ENCODE measurements at regions not wholly inside any gene's neighbourhood (a gene's known extent, or its start where the extent isn't known, plus 50 kb on each side); places are given as distances from the start of the nearest gene placed in this dataset.

DNA sequence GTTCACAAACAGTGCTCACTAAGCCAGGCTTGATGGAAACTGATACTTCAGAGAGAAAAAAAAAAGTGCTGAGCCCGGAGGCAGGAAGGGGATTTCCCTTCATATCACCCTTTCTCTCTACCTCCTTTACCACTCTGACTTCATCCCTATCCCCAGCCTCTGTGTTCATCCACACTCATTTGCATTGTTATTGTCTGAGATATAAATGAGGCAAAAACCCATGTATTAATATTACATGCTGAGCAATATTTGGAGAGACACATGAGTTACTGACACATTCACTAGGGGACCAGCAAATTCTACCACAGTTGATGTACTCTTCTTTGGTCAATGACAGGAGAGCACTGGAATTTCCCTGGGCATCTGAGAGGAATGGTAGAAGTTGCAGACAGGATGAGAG, 175.8 kb downstream of the TNFSF18 start:
- intact Hi-C loops (cut with DNase I; ENCODE audit: low total_unique reads), result no loop called here

DNA sequence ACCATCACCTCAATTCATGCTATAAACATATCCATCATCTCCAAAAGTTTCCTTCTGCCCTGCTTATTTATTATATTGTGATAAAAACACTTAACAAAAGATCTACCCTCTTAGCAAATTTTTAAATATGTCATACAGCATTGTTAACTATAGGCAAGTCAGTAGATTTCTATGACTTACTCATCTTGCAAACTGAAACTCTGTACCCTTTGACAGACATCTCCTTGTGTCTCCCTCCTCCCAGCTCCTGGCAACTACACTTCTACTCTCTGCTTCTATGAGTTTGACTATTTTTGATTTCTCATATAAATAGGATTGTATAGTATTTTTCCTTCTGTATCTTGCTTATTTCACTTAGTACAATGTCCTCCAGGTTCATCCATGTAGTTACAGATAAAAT, 174.8 kb downstream of the TNFSF18 start:
- intact Hi-C loops (cut with DNase I; ENCODE audit: low total_unique reads), result no loop called here
- Histone ChIP-seq H3K4me3 (no peak overlapping the region), H3K27ac (no peak overlapping the region), H3K27me3 (no peaks in the 10 kb centered on the region), H3K36me3 (ENCODE audit: low read depth, missing control alignments) (no peaks in the 10 kb centered on the region), H3K4me1 (no peaks in the 10 kb centered on the region), H3K9me3 (no peaks in the 10 kb centered on the region)
- no peak for TF ChIP-seq POLR2A (IDR thresholded peaks at IDR 0.05)
- no peak for TF ChIP-seq CTCF (IDR thresholded peaks at IDR 0.05)
- no peak for DNase-seq

More for the DNA sequence above, 175.8 kb downstream of the TNFSF18 start:
- TF ChIP-seq CTCF (IDR thresholded peaks at IDR 0.05), result no peak
- TF ChIP-seq POLR2A (IDR thresholded peaks at IDR 0.05), result no peak
- Histone ChIP-seq H3K9me3 (no peaks in the 10 kb centered on the region), H3K27me3 (no peaks in the 10 kb centered on the region), H3K36me3 (ENCODE audit: low read depth, missing control alignments) (no peaks in the 10 kb centered on the region), H3K4me3 (no peak overlapping the region), H3K27ac (no peak overlapping the region), H3K4me1 (no peaks in the 10 kb centered on the region)
- WGBS, 2 donors, result 69 to 75% methylated on average over 1 of the region's 1 CpG
- no peak for DNase-seq

DNA sequence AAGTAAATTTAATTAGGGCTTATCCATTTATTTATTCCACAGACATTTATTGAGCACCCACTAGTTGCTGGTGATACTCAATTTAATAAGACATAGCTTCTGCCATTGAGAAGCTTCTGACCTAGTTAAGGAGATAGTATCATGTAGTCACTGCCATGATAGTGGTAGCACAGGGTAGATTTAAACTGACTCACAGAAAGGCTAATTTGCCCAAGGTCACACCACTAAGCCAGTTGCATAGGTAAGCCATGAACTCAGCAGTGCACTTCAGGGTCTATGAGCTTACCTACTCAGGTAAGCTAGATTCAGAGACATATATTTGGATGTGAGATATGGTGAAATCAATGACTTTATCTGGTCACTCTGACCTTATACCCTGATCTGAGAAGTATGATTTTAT, 168.4 kb downstream of the TNFSF18 start:
- TF ChIP-seq POLR2A (IDR thresholded peaks at IDR 0.05) (no peak), CTCF (IDR thresholded peaks at IDR 0.05) (no peak)
- H3K27me3 ChIP-seq, result no peaks in the 10 kb centered on the region
- no peak overlapping the region for H3K27ac ChIP-seq
- DNase-seq, result no peak
- no peak overlapping the region for H3K4me3 ChIP-seq
- no peaks in the 10 kb centered on the region for H3K9me3 ChIP-seq
- intact Hi-C loops (cut with DNase I; ENCODE audit: low total_unique reads), result no loop called here
- H3K36me3 ChIP-seq (ENCODE audit: low read depth, missing control alignments), result no peaks in the 10 kb centered on the region
- no peaks in the 10 kb centered on the region for H3K4me1 ChIP-seq

GRCh38 chr1:172882791-172883386, 167.9 kb downstream of the TNFSF18 start:
- no peaks in the 10 kb centered on the region for H3K36me3 ChIP-seq (ENCODE audit: low read depth, missing control alignments)
- no peak for DNase-seq
- intact Hi-C loops (cut with DNase I; ENCODE audit: low total_unique reads), result no loop called here
- H3K4me3 ChIP-seq, result no peak overlapping the region
- no peaks in the 10 kb centered on the region for H3K27me3 ChIP-seq
- no peaks in the 10 kb centered on the region for H3K4me1 ChIP-seq
- 91 to 92% methylated on average over 6 of the region's 6 CpGs for WGBS, 2 donors
- H3K27ac ChIP-seq, result no peak overlapping the region
- TF ChIP-seq CTCF (IDR thresholded peaks at IDR 0.05) (no peak), POLR2A (IDR thresholded peaks at IDR 0.05) (no peak)
- H3K9me3 ChIP-seq, result no peaks in the 10 kb centered on the region

- intact Hi-C loops (cut with DNase I; ENCODE audit: low total_unique reads), result no loop called here
- 75 to 83% methylated on average over 3 of the region's 3 CpGs for WGBS, 2 donors
- no peaks in the 10 kb centered on the region for H3K9me3 ChIP-seq
- H3K4me3 ChIP-seq, result no peak overlapping the region
- no peak for TF ChIP-seq CTCF (IDR thresholded peaks at IDR 0.05)
- TF ChIP-seq POLR2A (IDR thresholded peaks at IDR 0.05), result no peak
- no peaks in the 10 kb centered on the region for H3K27me3 ChIP-seq
- no peak overlapping the region for H3K27ac ChIP-seq
- no peaks in the 10 kb centered on the region for H3K4me1 ChIP-seq
- no peak for DNase-seq
- H3K36me3 ChIP-seq (ENCODE audit: low read depth, missing control alignments), result no peaks in the 10 kb centered on the region
Observed at GRCh38 chr1:172883387-172883791, 167.4 kb downstream of the TNFSF18 start.
